T47D (cell line): ENCODE measurements at regions not wholly inside any gene's neighbourhood (a gene's known extent, or its start where the extent isn't known, plus 50 kb on each side); places are given as distances from the start of the nearest gene placed in this dataset.

Experiments used
- DNase-seq, 2 experiments: peaks; one replicate each; pipeline versions ENCODE4 v3.0.0 to v3.0.0-alpha.2; 2011 to 2012; ENCODE audit warnings: low read depth in 1 of 2, low spot score in 1 of 2
- JUND ChIP-seq: IDR thresholded peaks from 2 replicates; pipeline ENCODE4 v1.6.1; 2012; ENCODE audit warnings: low read depth
- in situ Hi-C: cut with HindIII; loops from 2 replicates; pipeline ENCODE4 v1.10.0; 2016; ENCODE audit warnings: low sequenced_read_pairs, low pct_unique_long_range_greater_than_20kb

- DNase-seq: no peak
- TF ChIP-seq JUND: no peak
- in situ Hi-C loops: no loop called here
Observed at GRCh38 chr14:53651096-53651740, 305.4 kb downstream of the BMP4 start.

- no peak for DNase-seq
- TF ChIP-seq JUND: no peak
- in situ Hi-C loops: no loop called here
Observed at GRCh38 chr14:53646925-53647324, 309.7 kb downstream of the BMP4 start.

- TF ChIP-seq JUND: no peak
- in situ Hi-C loops: no loop called here
- DNase-seq: no peak
Observed at GRCh38 chr14:53640695-53641094, 315.9 kb downstream of the BMP4 start.

- no peak for TF ChIP-seq JUND
- in situ Hi-C loops: no loop called here
- no peak for DNase-seq
Observed at GRCh38 chr14:53638966-53639365, 317.7 kb downstream of the BMP4 start.

GRCh38 chr14:53634793-53635192 lies 321.8 kb downstream of the BMP4 start:
- no peak for DNase-seq
- in situ Hi-C loops: no loop called here
- TF ChIP-seq JUND: no peak

GRCh38 chr14:53630336-53630735 lies 326.3 kb downstream of the BMP4 start:
- DNase-seq: no peak

GRCh38 chr14:53628732-53629430 lies 327.7 kb downstream of the BMP4 start:
- in situ Hi-C loops: no loop called here
- DNase-seq: no peak
- TF ChIP-seq JUND: no peak

More at GRCh38 chr14:53630336-53630735, 326.3 kb downstream of the BMP4 start:
- in situ Hi-C loops: no loop called here
- no peak for TF ChIP-seq JUND

GRCh38 chr14:53628261-53628660 lies 328.4 kb downstream of the BMP4 start:
- in situ Hi-C loops: no loop called here
- no peak for TF ChIP-seq JUND
- no peak for DNase-seq

- in situ Hi-C loops: no loop called here
- no peak for DNase-seq
- no peak for TF ChIP-seq JUND
Observed at GRCh38 chr14:53626761-53627160, 329.9 kb downstream of the BMP4 start.

GRCh38 chr14:53622447-53622846 lies 334.2 kb downstream of the BMP4 start:
- in situ Hi-C loops: no loop called here
- no peak for TF ChIP-seq JUND
- DNase-seq: no peak

- no peak for TF ChIP-seq JUND
- DNase-seq: no peak
- in situ Hi-C loops: no loop called here
Observed at GRCh38 chr14:53621921-53622320, 334.7 kb downstream of the BMP4 start.

- no peak for DNase-seq
- in situ Hi-C loops: no loop called here
- no peak for TF ChIP-seq JUND
Observed at GRCh38 chr14:53621433-53621832, 335.2 kb downstream of the BMP4 start.

GRCh38 chr14:53620890-53621289 lies 335.7 kb downstream of the BMP4 start:
- no peak for TF ChIP-seq JUND
- in situ Hi-C loops: no loop called here
- no peak for DNase-seq
